Adipocyte (in vitro differentiated cells): ENCODE measurements at regions not wholly inside any gene's neighbourhood (a gene's known extent, or its start where the extent isn't known, plus 50 kb on each side); places are given as distances from the start of the nearest gene placed in this dataset.

ENCODE experiments used
- DNase-seq: peaks from one replicate; pipeline ENCODE4 v3.0.0-alpha.2; 2015; ENCODE audit warnings: low read depth
- H3K27me3 ChIP-seq: replicated peaks from 2 replicates; pipeline ENCODE4 v1.7.0; 2013; ENCODE audit warnings: mild to moderate bottlenecking, low read length, moderate library complexity; ENCODE audit not compliant: control insufficient read depth, insufficient read depth
- H3K36me3 ChIP-seq: 2 replicates; pipeline ENCODE4 v1.7.0; 2013; ENCODE audit warnings: low read length, mild to moderate bottlenecking, moderate library complexity; ENCODE audit not compliant: control insufficient read depth, insufficient read depth, severe bottlenecking
- H3K4me1 ChIP-seq: 2 replicates; pipeline ENCODE4 v1.7.0; 2013; ENCODE audit warnings: mild to moderate bottlenecking, low read length, moderate library complexity; ENCODE audit not compliant: control insufficient read depth, insufficient read depth
- H3K4me3 ChIP-seq: 2 replicates; pipeline ENCODE4 v1.7.0; 2013; ENCODE audit warnings: mild to moderate bottlenecking, low read length, moderate library complexity
- H3K9ac ChIP-seq: 2 replicates; pipeline ENCODE4 v1.7.0; 2013; ENCODE audit warnings: mild to moderate bottlenecking, low read length, moderate library complexity
- H3K9me3 ChIP-seq: 2 replicates; pipeline ENCODE4 v1.7.0; 2013; ENCODE audit warnings: mild to moderate bottlenecking, low read length, moderate library complexity; ENCODE audit not compliant: control insufficient read depth

DNA sequence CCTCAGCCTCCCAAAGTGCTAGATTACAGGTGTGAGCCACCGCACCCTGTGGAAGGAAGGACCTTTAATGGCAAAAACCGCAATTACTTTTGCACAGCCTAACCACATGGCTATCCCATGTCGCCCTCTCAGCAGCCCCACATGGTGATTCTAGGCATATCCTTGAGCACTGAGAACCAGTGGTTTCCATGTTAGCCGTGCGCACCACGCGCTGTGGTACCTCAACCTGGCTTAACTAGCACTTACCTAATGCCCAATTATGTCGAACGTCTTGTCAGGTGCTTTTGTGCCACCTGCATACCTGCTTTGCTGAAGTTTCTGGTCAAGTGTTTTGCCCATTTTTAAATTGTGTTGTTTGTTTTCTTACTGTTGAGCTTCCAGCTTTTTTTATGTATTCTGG is 697.9 kb downstream of the BRD1 start:
- H3K9me3 ChIP-seq: peaks cover 4% of the 10 kb centered on the region
- H3K4me3 ChIP-seq: no peak overlapping the region
- H3K27me3 ChIP-seq: peaks cover 7% of the 10 kb centered on the region
- H3K4me1 ChIP-seq: peaks cover 3% of the 10 kb centered on the region
- H3K9ac ChIP-seq: no peak overlapping the region
- DNase-seq: no peak
- H3K36me3 ChIP-seq: no peaks in the 10 kb centered on the region

DNA sequence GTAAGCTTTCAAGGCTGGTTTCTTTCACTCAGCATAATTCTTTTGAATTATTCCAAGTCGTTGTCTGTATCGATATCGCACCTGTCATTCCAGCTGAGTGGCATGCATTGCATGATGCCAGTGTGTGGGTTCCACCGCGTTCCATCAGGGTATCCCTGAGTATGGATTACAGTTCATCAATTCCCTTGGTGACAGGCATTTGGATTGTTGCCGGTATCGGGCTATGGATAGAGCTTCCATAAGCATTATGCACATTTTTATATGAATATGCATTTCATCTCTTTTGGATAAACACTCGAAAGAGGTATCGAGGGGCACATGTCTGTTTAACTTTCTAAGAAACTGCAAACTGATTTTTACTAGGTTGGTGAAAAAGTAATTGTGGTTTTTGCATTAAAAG is 698.8 kb downstream of the BRD1 start:
- Histone ChIP-seq H3K27me3 (peaks cover 4% of the 10 kb centered on the region), H3K9ac (no peak overlapping the region), H3K36me3 (no peaks in the 10 kb centered on the region), H3K4me3 (no peak overlapping the region), H3K4me1 (peaks cover 8% of the 10 kb centered on the region), H3K9me3 (peaks cover 4% of the 10 kb centered on the region)
- DNase-seq: no peak

DNA sequence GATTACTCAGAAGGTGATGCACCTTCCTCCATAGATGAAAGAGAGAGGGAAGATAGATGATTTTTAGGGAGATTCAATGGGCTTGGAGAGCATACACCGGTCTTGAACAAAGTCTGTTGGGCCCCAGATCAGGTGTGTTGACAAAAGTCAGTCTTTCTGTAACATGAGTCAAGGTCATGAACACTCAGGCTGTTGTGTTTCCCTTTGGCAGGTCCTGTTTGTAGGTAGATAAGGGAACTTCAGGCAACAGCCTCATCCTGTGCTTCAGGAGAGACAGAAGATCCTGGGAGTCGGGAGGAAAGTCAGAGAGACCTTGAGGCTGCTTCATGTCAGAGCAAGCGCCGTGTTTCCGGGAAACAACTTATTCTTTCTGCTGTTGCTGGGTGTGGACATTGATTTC is 703.1 kb downstream of the BRD1 start:
- no peaks in the 10 kb centered on the region for H3K36me3 ChIP-seq
- H3K9ac ChIP-seq: no peak overlapping the region
- no peak overlapping the region for H3K4me3 ChIP-seq
- H3K9me3 ChIP-seq: peaks cover 4% of the 10 kb centered on the region
- H3K4me1 ChIP-seq: peaks cover 24% of the 10 kb centered on the region
- DNase-seq: no peak
- peaks cover 5% of the 10 kb centered on the region for H3K27me3 ChIP-seq

DNA sequence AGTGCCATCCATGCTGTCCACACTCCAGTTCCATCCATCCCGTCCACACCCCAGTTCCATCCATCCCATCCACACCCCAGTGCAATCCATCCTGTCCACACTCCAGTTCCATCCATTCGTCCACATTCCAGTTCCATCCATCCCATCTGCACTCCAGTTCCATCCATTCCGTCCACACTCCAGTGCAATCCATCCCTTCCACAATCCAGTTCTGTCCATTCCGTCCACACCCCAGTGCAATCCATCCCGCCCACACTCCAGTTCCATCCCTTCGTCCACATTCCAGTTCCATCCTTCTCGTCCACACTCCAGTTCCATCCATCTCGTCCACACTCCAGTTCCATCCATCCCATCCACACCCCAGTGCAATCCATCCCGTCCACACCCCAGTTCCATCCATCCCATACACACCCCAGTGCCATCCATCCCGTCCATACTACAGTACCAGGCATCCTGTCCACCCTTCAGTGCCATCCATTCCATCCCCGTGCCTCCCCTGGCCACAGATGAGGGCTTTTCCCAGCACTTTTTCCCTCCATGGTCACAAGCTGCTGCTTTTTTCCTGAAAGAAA is 704.0 kb downstream of the BRD1 start:
- Histone ChIP-seq H3K4me3 (no peak overlapping the region), H3K9ac (no peak overlapping the region)

DNA sequence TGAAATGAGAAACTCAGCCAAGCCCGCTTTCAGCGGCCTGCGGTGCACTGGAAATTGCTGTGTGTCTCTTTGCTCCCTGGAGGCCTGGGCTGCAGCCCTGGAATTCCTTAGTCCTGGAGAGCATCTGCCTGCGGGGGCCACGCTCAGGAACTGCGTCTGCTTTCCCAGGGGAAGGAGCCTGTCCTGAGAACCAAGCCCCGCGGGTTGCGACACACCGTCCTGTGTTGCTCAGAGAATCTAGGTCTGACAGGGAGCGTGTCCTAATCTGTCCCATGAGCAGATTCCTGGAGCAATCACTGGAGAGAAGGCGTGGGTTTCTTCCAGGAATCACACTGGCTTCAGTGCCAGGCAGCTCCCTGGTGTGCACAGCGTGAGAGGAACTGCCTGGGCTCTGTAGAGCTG is 708.1 kb downstream of the BRD1 start:
- no peak for DNase-seq
- H3K9me3 ChIP-seq: no peaks in the 10 kb centered on the region
- H3K4me1 ChIP-seq: peaks cover 25% of the 10 kb centered on the region

More for the DNA sequence above, 704.0 kb downstream of the BRD1 start:
- Histone ChIP-seq H3K36me3 (no peaks in the 10 kb centered on the region), H3K27me3 (peaks cover 5% of the 10 kb centered on the region), H3K4me1 (peaks cover 29% of the 10 kb centered on the region), H3K9me3 (peaks cover 4% of the 10 kb centered on the region)
- no peak for DNase-seq

DNA sequence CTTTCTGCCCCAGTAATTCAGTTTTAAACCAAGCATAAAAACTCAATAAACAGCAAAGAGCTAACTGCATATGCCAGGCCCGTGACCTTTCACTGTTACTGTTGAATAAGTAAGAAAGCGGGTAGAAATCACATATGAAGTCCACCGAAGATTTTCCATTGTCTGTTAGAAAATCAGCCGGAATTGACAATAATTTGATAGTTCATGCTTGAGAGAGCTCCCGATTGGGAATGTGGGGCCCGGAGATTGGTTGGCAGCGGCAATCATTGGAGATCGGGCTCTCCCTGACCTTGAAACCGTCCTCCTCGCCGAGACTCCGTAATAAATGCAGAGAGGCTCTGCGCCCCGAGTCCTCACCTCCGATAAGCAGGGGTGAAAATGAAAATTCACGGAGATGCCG is 709.6 kb downstream of the BRD1 start:
- no peak overlapping the region for H3K9ac ChIP-seq
- H3K4me3 ChIP-seq: no peak overlapping the region
- H3K9me3 ChIP-seq: no peaks in the 10 kb centered on the region
- H3K36me3 ChIP-seq: no peaks in the 10 kb centered on the region
- no peak for DNase-seq
- peaks cover 21% of the 10 kb centered on the region for H3K4me1 ChIP-seq
- H3K27me3 ChIP-seq: peaks cover 8% of the 10 kb centered on the region

More for the DNA sequence above, 708.1 kb downstream of the BRD1 start:
- Histone ChIP-seq H3K9ac (no peak overlapping the region), H3K27me3 (peaks cover 5% of the 10 kb centered on the region), H3K4me3 (no peak overlapping the region), H3K36me3 (no peaks in the 10 kb centered on the region)

DNA sequence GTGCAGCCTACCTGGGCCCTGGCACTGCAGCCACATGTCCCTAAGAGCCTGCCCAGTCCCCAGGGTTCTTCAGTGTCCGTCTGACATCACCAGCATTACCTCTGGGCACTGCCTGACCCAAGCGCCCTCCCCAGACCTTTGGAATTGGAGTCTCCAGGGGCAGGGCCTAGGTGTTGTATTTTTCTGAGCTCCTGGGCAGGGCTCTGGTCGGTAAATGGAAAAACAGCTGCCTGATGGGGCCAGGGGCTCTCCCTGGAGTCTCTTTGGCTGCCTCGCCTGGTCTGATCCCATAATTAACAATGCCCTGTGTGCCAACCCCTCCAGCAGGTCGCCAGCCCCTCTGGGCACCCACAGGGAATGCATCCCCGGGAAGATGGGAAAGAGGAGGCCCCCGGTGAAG is 710.2 kb downstream of the BRD1 start:
- H3K9ac ChIP-seq: no peak overlapping the region
- no peak overlapping the region for H3K4me3 ChIP-seq
- no peak for DNase-seq
- peaks cover 21% of the 10 kb centered on the region for H3K4me1 ChIP-seq
- H3K36me3 ChIP-seq: no peaks in the 10 kb centered on the region
- H3K27me3 ChIP-seq: peaks cover 8% of the 10 kb centered on the region
- H3K9me3 ChIP-seq: no peaks in the 10 kb centered on the region

DNA sequence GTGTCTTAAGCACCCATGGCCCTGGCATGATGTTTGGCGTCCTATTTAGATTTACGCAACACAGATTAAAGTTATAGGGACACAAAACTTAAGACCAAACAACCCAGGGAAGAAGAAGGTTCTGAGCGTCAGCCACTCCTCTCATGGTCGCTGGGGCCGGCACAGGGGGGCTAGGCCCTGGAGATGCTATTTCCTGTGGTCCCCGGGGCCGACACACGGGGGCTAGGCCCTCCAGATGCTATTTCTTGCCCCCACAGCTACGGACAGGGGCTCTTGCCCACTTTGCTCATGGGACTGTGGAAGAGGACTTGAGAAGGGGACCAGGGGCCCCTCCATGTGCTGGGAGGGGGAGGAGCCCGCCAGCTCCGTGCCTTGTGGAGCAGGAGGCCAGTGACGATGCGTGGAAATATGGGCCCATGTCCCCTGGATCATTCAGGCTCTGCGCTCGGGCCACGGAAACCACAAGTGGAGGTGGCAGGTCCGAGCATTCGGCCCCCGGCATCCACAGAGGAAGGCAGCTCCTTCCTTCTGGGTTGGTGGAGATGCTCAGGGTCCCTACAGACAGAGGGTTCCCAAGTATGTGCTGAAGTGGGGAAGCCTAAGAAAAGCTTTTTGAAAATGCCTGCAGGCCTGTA is 711.1 kb downstream of the BRD1 start:
- H3K9me3 ChIP-seq: no peaks in the 10 kb centered on the region
- no peak overlapping the region for H3K4me3 ChIP-seq
- H3K9ac ChIP-seq: no peak overlapping the region
- no peak for DNase-seq
- H3K4me1 ChIP-seq: peaks cover 17% of the 10 kb centered on the region
- H3K36me3 ChIP-seq: no peaks in the 10 kb centered on the region
- peaks cover 8% of the 10 kb centered on the region for H3K27me3 ChIP-seq

DNA sequence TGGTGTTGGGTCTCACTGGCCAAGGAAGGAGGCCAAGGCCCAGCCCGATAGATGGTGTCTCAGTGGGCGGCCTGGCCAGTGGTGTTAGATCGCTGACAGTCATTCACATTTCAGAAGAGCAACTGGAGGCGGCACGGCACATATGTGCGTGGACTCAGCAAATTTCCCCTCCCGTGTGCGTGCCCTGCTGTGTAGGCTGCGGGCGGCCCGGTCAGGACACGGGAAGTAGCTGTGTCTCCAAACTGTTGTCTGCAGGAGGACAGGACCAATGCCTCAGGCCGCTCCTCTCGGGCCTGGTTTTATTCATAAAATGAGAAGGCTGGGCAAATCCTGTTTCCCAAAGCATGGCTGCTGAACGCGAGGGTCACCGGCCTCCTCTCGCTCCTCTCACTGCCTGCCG is 711.7 kb downstream of the BRD1 start:
- H3K27me3 ChIP-seq: peaks cover 10% of the 10 kb centered on the region
- H3K4me1 ChIP-seq: peaks cover 13% of the 10 kb centered on the region
- no peak overlapping the region for H3K9ac ChIP-seq
- H3K4me3 ChIP-seq: no peak overlapping the region
- DNase-seq: no peak
- no peaks in the 10 kb centered on the region for H3K36me3 ChIP-seq
- no peaks in the 10 kb centered on the region for H3K9me3 ChIP-seq

DNA sequence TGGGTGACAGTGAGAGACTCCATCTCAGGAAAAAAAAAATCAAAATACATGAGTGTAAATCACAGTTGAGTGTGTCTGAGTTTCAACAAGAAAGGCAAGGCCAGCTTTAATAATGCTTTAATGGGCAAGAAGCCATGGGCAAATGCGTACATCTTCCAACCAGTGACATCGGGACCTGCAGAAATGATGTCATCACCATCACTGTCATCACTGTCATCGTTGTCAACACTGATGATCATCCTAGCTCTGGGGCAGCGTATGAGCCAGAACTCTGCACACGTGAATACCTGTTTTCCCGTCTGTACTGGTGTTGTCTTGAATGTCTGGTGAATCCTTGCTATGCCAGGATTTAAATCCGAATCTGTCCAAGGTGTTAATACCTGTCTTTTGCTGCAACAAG is 712.5 kb downstream of the BRD1 start:
- H3K27me3 ChIP-seq: peaks cover 14% of the 10 kb centered on the region
- H3K4me1 ChIP-seq: peaks cover 10% of the 10 kb centered on the region
- H3K4me3 ChIP-seq: no peak overlapping the region
- no peaks in the 10 kb centered on the region for H3K9me3 ChIP-seq
- no peak for DNase-seq
- H3K36me3 ChIP-seq: no peaks in the 10 kb centered on the region
- no peak overlapping the region for H3K9ac ChIP-seq

DNA sequence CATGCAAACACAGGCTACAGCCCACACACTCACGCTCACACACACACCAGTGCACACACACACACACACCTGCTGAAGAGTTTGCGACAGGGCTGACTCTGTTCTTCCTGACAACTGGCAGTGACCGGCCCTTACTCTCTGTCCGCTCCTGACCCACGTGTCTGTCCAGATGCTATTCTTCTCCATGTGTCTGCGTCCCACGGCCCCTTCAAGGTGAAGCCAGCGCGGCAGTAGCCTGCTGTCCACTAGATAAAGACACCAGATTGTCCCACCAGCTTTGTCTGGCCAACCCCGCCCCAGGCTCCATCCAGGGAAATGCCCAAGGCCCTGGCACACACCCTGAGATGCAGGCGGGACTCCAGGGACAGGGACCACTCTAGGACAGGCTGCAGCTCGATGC is 713.9 kb downstream of the BRD1 start:
- H3K27me3 ChIP-seq: peaks cover 21% of the 10 kb centered on the region
- H3K9me3 ChIP-seq: no peaks in the 10 kb centered on the region
- DNase-seq: no peak
- no peak overlapping the region for H3K9ac ChIP-seq
- H3K36me3 ChIP-seq: no peaks in the 10 kb centered on the region
- H3K4me3 ChIP-seq: no peak overlapping the region
- H3K4me1 ChIP-seq: no peaks in the 10 kb centered on the region
